ENCODE measurements at regions not wholly inside any gene's neighbourhood (a gene's known extent, or its start where the extent isn't known, plus 50 kb on each side); places are given as distances from the start of the nearest gene placed in this dataset.

GRCh38 chr14:95007921-95008320, 149.4 kb downstream of the DICER1 start:
- Histone ChIP-seq H4K5ac (ENCODE audit: insufficient read length, low read depth, low read length) (no peak overlapping the region), H3K4ac (replicated peaks; ENCODE audit: insufficient read length, low read depth, low read length) (no peak overlapping the region), H3K9me3 (ENCODE audit: insufficient read depth in 2 of 2, low read depth in 1 of 2, low read length in 1 of 2) (no peaks in the 10 kb centered on the region), H4K8ac (ENCODE audit: extremely low read depth, insufficient read depth, low read length) (no peak overlapping the region), H2BK120ac (replicated peaks; ENCODE audit: low read depth, low read length) (no peak overlapping the region), H2AK5ac (ENCODE audit: low read depth, low read length) (no peak overlapping the region), H4K20me1 (replicated peaks in 1 of 2; ENCODE audit: control insufficient read depth in 1 of 2, insufficient read depth in 2 of 2, low read length in 2 of 2) (no peaks in the 10 kb centered on the region), H3K4me2 (ENCODE audit: insufficient read depth in 1 of 2, low read depth in 2 of 2, low read length in 2 of 2) (no peak overlapping the region), H3K79me1 (ENCODE audit: low read depth, low read length) (no peaks in the 10 kb centered on the region), H3K27ac (ENCODE audit: low read depth, low read length) (no peak overlapping the region), H3K79me2 (ENCODE audit: control insufficient read depth in 1 of 2, insufficient read depth in 2 of 2, low read length in 2 of 2) (no peaks in the 10 kb centered on the region), H2BK15ac (ENCODE audit: low read length) (no peak overlapping the region), H3K18ac (ENCODE audit: extremely low read depth, low read length) (no peak overlapping the region), H2AFZ (ENCODE audit: low read length) (no peak overlapping the region), H3K56ac (replicated peaks; ENCODE audit: insufficient read length, low read depth, low read length) (no peak overlapping the region), H2BK12ac (ENCODE audit: low read depth, low read length) (no peak overlapping the region), H2BK5ac (ENCODE audit: low read depth, low read length) (no peak overlapping the region), H3K14ac (ENCODE audit: insufficient read length) (no peak overlapping the region), H3K4me3 (ENCODE audit: extremely low read depth in 1 of 4, insufficient read depth in 2 of 4, low read depth in 3 of 4, low read length in 4 of 4) (no peak overlapping the region), H3K36me3 (ENCODE audit: control insufficient read depth in 2 of 4, insufficient read depth in 4 of 4, low read length in 3 of 4) (no peaks in the 10 kb centered on the region), H3K4me1 (replicated peaks in 1 of 4; ENCODE audit: control insufficient read depth in 3 of 4, insufficient read depth in 4 of 4, low read length in 3 of 4) (no peaks in the 10 kb centered on the region), H3K23ac (ENCODE audit: insufficient read length) (no peak overlapping the region), H3K23me2 (ENCODE audit: low read depth, low read length) (no peaks in the 10 kb centered on the region; the same call in 1 of the 2 replicates), H2BK20ac (ENCODE audit: low read length) (no peak overlapping the region), H4K91ac (replicated peaks; ENCODE audit: insufficient read length, low read length) (no peak overlapping the region), H3K27me3 (replicated peaks in 1 of 4; ENCODE audit: control insufficient read depth in 3 of 4, extremely low read depth in 1 of 4, insufficient read depth in 3 of 4, low read length in 3 of 4) (no peaks in the 10 kb centered on the region), H3K9ac (replicated peaks in 1 of 4; ENCODE audit: extremely low read depth in 1 of 4, low read depth in 3 of 4, low read length in 3 of 4) (no peak overlapping the region)
- no peak for FAIRE-seq
- whole genome bisulfite sequencing, 2 experiments (ENCODE audit: extremely low coverage in 1 of 2, insufficient coverage in 1 of 2, insufficient read length in 1 of 2, insufficient replicate concordance in 2 of 2, low coverage in 1 of 2, low lambda C conversion rate in 2 of 2, missing lambda C conversion rate in 1 of 2): 89% methylated on average over 7 of the region's 7 CpGs; no CpG with 5 or more reads in 1 of the 2 experiments
- no peak for DNase-seq (ENCODE audit: low read depth in 1 of 2, low spot score in 2 of 2)
- CTCF ChIA-PET (ENCODE audit: partially characterized antibody): interaction anchor here (0.7 kb wide), 1 partner anchor 423 kb away, joined by 3 read pairs; no protein-coding TSS in a partner anchor
- POLR2A ChIA-PET (ENCODE audit: partially characterized antibody): no interaction called here
- TF ChIP-seq NRF1 (IDR thresholded peaks at IDR 0.05; ENCODE audit: low read depth, low read length) (no peak), RFX5 (IDR thresholded peaks at IDR 0.05; ENCODE audit: borderline replicate concordance, low read depth, low read length) (no peak), EGR1 (IDR thresholded peaks at IDR 0.05; ENCODE audit: borderline replicate concordance, low read depth, low read length) (no peak), POLR2A (IDR thresholded peaks at IDR 0.05; ENCODE audit: control extremely low read depth in 1 of 2, low read depth in 2 of 2, low read length in 2 of 2) (no peak), GABPA (IDR thresholded peaks at IDR 0.05; ENCODE audit: borderline replicate concordance, insufficient read depth, low read length) (no peak), BACH1 (IDR thresholded peaks at IDR 0.05; ENCODE audit: low read length) (no peak), TCF12 (IDR thresholded peaks at IDR 0.05; ENCODE audit: low read depth, low read length) (no peak), JUND (IDR thresholded peaks at IDR 0.05; ENCODE audit: low read length) (no peak), HDAC6 (IDR thresholded peaks at IDR 0.05; ENCODE audit: low read depth, low read length) (no peak), RAD21 (IDR thresholded peaks at IDR 0.05 in 1 of 2, conservative IDR thresholded peaks at IDR 0.05 in 1 of 2; ENCODE audit: low read depth in 2 of 2, low read length in 2 of 2) (no peak), YY1 (IDR thresholded peaks at IDR 0.05; ENCODE audit: low read depth, low read length) (no peak)
- TF ChIP-seq, protein P1, sequence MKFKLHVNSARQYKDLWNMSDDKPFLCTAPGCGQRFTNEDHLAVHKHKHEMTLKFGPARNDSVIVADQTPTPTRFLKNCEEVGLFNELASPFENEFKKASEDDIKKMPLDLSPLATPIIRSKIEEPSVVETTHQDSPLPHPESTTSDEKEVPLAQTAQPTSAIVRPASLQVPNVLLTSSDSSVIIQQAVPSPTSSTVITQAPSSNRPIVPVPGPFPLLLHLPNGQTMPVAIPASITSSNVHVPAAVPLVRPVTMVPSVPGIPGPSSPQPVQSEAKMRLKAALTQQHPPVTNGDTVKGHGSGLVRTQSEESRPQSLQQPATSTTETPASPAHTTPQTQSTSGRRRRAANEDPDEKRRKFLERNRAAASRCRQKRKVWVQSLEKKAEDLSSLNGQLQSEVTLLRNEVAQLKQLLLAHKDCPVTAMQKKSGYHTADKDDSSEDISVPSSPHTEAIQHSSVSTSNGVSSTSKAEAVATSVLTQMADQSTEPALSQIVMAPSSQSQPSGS (IDR thresholded peaks at IDR 0.05; ENCODE audit: low read length): no peak
- TF ChIP-seq, protein P2, sequence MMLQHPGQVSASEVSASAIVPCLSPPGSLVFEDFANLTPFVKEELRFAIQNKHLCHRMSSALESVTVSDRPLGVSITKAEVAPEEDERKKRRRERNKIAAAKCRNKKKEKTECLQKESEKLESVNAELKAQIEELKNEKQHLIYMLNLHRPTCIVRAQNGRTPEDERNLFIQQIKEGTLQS (IDR thresholded peaks at IDR 0.05; ENCODE audit: insufficient read depth, low read depth, low read length): no peak

Data from H1 (cell line).